Endodermal cell (in vitro differentiated cells): ENCODE measurements at regions not wholly inside any gene's neighbourhood (a gene's known extent, or its start where the extent isn't known, plus 50 kb on each side); places are given as distances from the start of the nearest gene placed in this dataset.

ENCODE experiments used
- DNase-seq: peaks from one replicate; pipeline ENCODE4 v3.0.0-alpha.2; 2017
- H3K27ac ChIP-seq: 2 replicates; pipeline ENCODE4 v1.5.1; 2013; ENCODE audit warnings: mild to moderate bottlenecking, low read depth, low read length, moderate library complexity
- H3K27me3 ChIP-seq: 2 replicates; pipeline ENCODE4 v1.6.1; 2013; ENCODE audit warnings: mild to moderate bottlenecking, low read length, moderate library complexity; ENCODE audit not compliant: insufficient read depth, control insufficient read depth, poor library complexity, severe bottlenecking
- H3K36me3 ChIP-seq: 2 replicates; pipeline ENCODE4 v1.7.0; 2013; ENCODE audit warnings: mild to moderate bottlenecking, low read length, moderate library complexity; ENCODE audit not compliant: control insufficient read depth, insufficient read depth
- H3K4me1 ChIP-seq: one replicate; pipeline ENCODE4 v1.7.0; 2013; ENCODE audit warnings: low read length; ENCODE audit not compliant: control insufficient read depth, insufficient read depth
- H3K4me3 ChIP-seq: 2 replicates; pipeline ENCODE4 v1.5.1; 2013; ENCODE audit warnings: mild to moderate bottlenecking, low read length, moderate library complexity
- H3K9ac ChIP-seq: 2 replicates; pipeline ENCODE4 v1.6.1; 2013; ENCODE audit warnings: mild to moderate bottlenecking, low read length, moderate library complexity; ENCODE audit not compliant: poor library complexity, severe bottlenecking; ENCODE audit errors: extremely low read depth
- H3K9me3 ChIP-seq: 2 replicates; pipeline ENCODE4 v1.6.1; 2013; ENCODE audit warnings: mild to moderate bottlenecking, low read length, moderate library complexity; ENCODE audit not compliant: control insufficient read depth
- H3K27ac Mint-ChIP-seq: 2 replicates; pipeline ENCODE4 v1.8.0; 2020; ENCODE audit warnings: mixed read lengths
- H3K27me3 Mint-ChIP-seq: 2 replicates; pipeline ENCODE4 v1.8.0; 2021; ENCODE audit warnings: mild to moderate bottlenecking, mixed read lengths; ENCODE audit not compliant: insufficient read depth
- H3K36me3 Mint-ChIP-seq: 2 replicates; pipeline ENCODE4 v1.8.0; 2020; ENCODE audit warnings: low read depth, mixed read lengths
- H3K4me1 Mint-ChIP-seq: 2 replicates; pipeline ENCODE4 v1.8.0; 2020; ENCODE audit warnings: mixed read lengths
- H3K4me3 Mint-ChIP-seq: 2 replicates; pipeline ENCODE4 v1.8.0; 2020; ENCODE audit warnings: mild to moderate bottlenecking, moderate library complexity, mixed read lengths
- H3K9me3 Mint-ChIP-seq: 2 replicates; pipeline ENCODE4 v1.8.0; 2020; ENCODE audit warnings: mild to moderate bottlenecking, mixed read lengths
- WGBS, 2 experiments: methylation state at CpG; one replicate each; pipeline versions ENCODE4 v1.1.5 to v1.1.7; 2013; ENCODE audit warnings: missing lambda C conversion rate in 2 of 2, mixed read lengths in 1 of 2; ENCODE audit not compliant: insufficient coverage in 1 of 2, insufficient read length in 1 of 2; 5-methylcytosine and 5-hydroxymethylcytosine counted together
- TF ChIP-seq, protein P1 (sequence below): fragments of 200-600 bp; sonication (generic); conservative IDR thresholded peaks from 2 replicates; pipeline ENCODE4 v1.5.0; 2021; ENCODE audit warnings: antibody characterized with exemption, mild to moderate bottlenecking

DNA sequence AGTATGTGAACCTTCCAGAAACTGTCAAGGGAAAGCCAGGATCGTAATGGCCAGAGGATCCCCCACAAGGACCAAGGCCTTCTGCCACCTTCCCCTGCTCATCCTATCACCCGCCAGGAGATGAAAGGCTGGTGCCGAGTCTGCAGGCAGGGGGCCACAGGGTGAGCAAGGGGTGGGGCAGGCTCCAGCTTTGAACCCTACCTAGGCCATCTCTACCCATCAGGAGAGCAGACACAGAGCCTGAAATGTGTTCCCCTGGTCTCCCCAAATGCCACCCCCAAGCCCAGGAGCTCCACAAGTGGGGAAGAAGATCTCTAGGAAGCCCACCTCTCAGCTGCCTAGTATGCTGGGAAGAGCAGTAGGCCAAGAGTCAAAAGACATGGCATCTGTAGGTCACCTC lies 95.1 kb downstream of the KCTD15 start:
- Mint-ChIP-seq H3K4me3 (no peak overlapping the region), H3K4me1 (no peaks in the 10 kb centered on the region), H3K27me3 (peaks cover 9% of the 10 kb centered on the region), H3K27ac (no peak overlapping the region), H3K36me3 (no peaks in the 10 kb centered on the region), H3K9me3 (no peaks in the 10 kb centered on the region)
- H3K4me3 ChIP-seq = no peak overlapping the region
- H3K36me3 ChIP-seq = no peaks in the 10 kb centered on the region
- H3K27me3 ChIP-seq = no peaks in the 10 kb centered on the region
- H3K4me1 ChIP-seq = no peaks in the 10 kb centered on the region
- H3K9me3 ChIP-seq = no peaks in the 10 kb centered on the region
- TF ChIP-seq, protein P1, sequence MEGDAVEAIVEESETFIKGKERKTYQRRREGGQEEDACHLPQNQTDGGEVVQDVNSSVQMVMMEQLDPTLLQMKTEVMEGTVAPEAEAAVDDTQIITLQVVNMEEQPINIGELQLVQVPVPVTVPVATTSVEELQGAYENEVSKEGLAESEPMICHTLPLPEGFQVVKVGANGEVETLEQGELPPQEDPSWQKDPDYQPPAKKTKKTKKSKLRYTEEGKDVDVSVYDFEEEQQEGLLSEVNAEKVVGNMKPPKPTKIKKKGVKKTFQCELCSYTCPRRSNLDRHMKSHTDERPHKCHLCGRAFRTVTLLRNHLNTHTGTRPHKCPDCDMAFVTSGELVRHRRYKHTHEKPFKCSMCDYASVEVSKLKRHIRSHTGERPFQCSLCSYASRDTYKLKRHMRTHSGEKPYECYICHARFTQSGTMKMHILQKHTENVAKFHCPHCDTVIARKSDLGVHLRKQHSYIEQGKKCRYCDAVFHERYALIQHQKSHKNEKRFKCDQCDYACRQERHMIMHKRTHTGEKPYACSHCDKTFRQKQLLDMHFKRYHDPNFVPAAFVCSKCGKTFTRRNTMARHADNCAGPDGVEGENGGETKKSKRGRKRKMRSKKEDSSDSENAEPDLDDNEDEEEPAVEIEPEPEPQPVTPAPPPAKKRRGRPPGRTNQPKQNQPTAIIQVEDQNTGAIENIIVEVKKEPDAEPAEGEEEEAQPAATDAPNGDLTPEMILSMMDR = no peak
- WGBS, 2 experiments = 83% methylated on average over 3 of the region's 3 CpGs; no CpG with 5 or more reads in 1 of the 2 experiments
- H3K9ac ChIP-seq = no peak overlapping the region
- DNase-seq = no peak
- H3K27ac ChIP-seq = no peak overlapping the region

DNA sequence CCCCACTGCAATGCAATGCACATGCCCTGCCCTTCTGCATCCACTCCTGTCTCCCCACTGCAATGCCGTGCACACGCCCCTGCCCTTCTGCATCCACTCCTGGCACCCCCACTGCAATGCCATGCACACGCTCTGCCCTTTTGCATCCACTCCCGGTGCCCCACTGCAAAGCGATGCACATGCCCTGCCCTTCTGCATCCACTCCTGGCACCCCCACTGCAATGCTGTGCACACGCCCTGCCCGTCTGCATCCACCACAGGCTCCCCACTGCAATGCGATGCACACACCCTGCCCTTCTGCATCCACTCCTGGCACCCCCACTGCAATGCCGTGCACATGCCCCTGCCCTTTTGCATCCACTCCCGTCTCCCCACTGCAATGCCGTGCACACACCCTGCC lies 98.1 kb downstream of the KCTD15 start:
- TF ChIP-seq, protein P1 = no peak
- Mint-ChIP-seq H3K27ac (no peak overlapping the region), H3K4me3 (no peak overlapping the region)

DNA sequence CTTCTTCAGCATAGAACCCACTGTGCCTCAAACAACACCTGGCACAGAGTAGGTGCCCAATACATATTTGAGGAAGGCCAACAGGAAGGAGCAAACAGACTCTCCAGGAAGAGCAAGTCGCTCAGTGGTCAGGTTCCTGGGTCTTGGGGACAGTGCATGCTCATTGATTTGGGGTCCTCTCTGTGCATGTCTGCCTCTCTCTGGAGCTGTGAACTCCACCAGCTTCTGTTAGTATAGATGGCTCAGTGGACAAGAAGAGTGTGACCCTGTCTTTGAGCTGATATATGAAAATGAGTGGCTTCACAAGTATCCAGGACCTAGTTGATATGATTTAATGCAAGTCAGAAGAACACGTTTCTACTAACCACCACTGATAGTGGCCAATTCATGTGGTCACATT lies 98.7 kb downstream of the KCTD15 start:
- Mint-ChIP-seq H3K27ac (no peak overlapping the region), H3K36me3 (no peaks in the 10 kb centered on the region), H3K4me3 (no peak overlapping the region), H3K4me1 (no peaks in the 10 kb centered on the region), H3K27me3 (peaks cover 9% of the 10 kb centered on the region), H3K9me3 (peaks cover 25% of the 10 kb centered on the region)
- H3K9me3 ChIP-seq = peaks cover 26% of the 10 kb centered on the region
- no peak overlapping the region for H3K27ac ChIP-seq
- no peak for DNase-seq
- no peaks in the 10 kb centered on the region for H3K27me3 ChIP-seq
- 88% methylated on average over 1 to 2 of the region's 2 CpGs for WGBS, 2 experiments
- H3K36me3 ChIP-seq = no peaks in the 10 kb centered on the region
- TF ChIP-seq, protein P1 = no peak
- no peak overlapping the region for H3K9ac ChIP-seq
- no peaks in the 10 kb centered on the region for H3K4me1 ChIP-seq
- no peak overlapping the region for H3K4me3 ChIP-seq

More for the DNA sequence above, 98.1 kb downstream of the KCTD15 start:
- H3K4me1 ChIP-seq = no peaks in the 10 kb centered on the region
- Mint-ChIP-seq H3K4me1 (no peaks in the 10 kb centered on the region), H3K9me3 (peaks cover 24% of the 10 kb centered on the region), H3K36me3 (no peaks in the 10 kb centered on the region), H3K27me3 (peaks cover 9% of the 10 kb centered on the region)
- no peaks in the 10 kb centered on the region for H3K27me3 ChIP-seq
- H3K9me3 ChIP-seq = peaks cover 26% of the 10 kb centered on the region
- no peaks in the 10 kb centered on the region for H3K36me3 ChIP-seq
- H3K9ac ChIP-seq = no peak overlapping the region
- no peak overlapping the region for H3K27ac ChIP-seq
- no peak for DNase-seq
- WGBS, 2 experiments = 86 to 87% methylated on average over 8 to 11 of the region's 11 CpGs
- no peak overlapping the region for H3K4me3 ChIP-seq
